ENCODE measurements at regions not wholly inside any gene's neighbourhood (a gene's known extent, or its start where the extent isn't known, plus 50 kb on each side); places are given as distances from the start of the nearest gene placed in this dataset.

DNA sequence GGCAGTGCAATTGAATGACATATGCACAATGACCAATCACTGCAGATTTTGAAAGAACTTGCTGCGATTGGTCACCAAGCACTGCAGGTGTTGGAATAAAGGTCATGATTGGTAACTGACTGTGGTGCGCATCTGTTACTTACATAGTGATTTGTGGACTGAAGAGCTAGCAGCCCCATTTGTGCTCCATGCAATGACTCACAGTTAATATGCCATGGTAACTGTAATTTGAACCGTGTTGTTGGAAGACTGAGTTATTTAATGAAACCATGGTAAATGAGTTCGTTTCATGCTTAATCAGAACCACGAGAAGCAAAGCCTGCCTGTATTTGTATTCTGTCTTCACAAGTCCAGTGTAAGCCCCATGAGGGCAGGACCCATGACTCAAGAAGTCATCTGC lies 220.5 kb downstream of the TJP1 start:
- DNase-seq = no peak

- DNase-seq = no peak
These were observed 222.0 kb downstream of the TJP1 start for GRCh38 chr15:29600262-29600661.

- DNase-seq = no peak
These were observed 226.0 kb downstream of the TJP1 start for GRCh38 chr15:29596266-29596665.

DNA sequence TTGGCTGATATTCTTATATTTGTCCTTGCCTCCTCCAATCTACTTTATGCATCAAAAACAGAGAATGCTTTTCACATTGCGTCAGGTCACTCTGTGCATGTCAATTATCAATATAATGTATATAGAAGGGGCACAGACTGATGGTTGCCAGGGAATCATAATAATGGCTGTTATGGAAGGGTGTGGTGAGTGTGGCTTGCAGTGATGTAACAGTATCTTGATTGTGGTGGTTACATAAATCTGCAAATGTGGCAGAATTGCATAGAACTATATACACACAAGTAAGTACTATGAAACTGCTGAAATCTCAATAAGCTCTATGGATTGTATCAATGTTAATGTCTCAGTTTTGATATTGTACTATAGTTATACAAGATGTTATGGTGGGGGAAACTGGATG lies 228.6 kb downstream of the TJP1 start:
- DNase-seq = no peak

GRCh38 chr15:29593111-29593510 lies 229.2 kb downstream of the TJP1 start:
- DNase-seq = no peak

DNA sequence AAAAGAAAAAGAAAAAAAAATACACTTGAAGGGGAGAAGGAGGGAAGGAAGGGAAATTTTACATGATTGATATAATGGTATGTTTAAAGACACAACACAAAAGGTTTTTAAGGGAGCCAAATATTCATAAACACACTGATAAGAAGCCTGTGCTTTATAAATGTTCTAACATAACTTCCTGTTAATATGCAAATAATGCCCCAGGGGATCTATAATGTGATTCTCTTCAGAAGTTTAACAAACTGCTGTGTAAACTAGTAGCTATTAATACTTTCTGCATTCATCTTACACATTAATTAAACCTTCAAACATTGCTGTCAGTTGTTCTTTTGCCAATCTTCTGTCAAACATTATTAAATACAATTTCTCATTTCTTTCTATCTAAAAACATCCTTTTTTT lies 231.6 kb downstream of the TJP1 start:
- DNase-seq = no peak

DNA sequence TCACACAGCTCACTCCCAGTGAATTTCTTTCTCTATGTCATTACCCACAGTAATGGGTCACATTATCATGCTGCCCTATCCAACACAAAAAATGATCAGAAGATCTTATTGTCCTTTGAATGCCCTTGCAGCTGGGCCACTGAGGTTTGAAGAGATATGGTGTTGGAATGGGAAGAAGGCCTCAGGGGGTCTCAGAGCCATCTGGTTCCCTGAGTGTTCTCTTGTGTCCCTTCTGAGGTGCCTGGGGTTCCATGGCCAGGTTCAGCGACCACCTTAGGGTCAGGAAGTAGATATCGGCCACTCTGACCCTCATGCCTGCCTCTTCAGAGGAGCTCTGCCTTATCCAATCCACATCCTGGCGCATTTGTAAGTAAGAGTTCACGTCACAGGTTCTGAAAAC lies 232.3 kb downstream of the TJP1 start:
- no peak for DNase-seq

DNA sequence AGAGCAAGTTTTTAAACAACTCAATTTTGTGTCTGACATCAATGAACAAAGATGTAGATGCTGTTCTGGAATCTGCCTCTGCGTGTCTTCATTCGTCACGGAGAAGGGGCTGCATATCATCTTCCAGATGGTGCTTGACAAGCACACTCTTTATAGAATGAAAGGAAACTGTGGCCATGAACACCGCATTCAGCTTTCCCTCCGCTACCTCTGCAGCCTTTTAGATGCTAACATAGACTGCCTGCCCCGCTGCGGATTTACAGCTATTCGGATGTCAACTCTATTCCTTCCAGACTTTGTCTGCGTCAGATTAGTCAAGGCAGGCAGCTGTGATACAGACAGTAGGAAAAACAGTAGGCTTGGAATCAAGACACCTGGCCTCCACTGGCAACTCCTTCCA lies 232.9 kb downstream of the TJP1 start:
- no peak for DNase-seq

GRCh38 chr15:29573197-29573838 lies 248.9 kb downstream of the TJP1 start:
- no peak for DNase-seq

- DNase-seq = no peak
These were observed 250.4 kb downstream of the TJP1 start for GRCh38 chr15:29571792-29572431.

DNA sequence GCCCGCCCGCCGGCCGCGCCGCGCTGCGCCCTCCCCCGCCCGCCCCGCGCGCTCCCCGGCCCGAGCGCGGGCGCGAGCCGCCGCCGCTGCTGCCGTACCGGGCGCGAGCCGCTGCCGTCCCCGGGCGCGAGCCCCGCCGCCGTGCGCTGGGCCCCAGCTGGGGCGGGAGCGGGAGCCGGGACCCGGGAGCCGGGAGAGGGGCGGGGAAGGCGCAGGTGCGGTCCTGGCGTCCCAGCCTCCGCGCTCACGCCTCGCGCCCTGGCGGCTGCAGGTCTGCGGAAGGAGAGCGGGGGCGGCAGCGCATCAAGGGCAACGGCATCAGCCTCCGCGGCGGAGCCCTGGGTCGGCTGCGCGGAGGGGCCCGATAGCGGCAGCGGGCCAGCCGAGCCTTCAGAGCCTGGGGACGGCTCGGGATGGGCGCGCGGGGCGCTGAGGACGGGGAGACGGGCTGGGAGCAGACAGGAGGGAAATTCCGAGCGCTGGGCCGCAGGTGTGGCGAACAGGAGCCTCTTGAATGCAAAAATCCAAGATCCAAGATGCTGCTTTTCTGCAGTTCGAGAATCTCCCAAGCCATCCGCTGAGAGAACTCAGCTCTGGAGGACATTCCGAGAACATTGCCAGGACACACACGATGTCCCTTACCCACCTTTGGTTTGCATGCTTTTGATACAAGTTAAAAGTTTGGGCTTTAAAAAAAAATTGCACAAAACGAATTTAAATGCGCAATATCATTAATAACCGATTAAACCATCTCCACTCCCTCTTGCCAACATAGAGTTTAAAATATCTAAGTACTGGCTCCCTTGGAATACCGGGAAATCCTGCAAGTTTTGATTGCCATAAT lies 251.1 kb downstream of the TJP1 start:
- DNase-seq = peak in 1 of 2 experiments; percentile 15

GRCh38 chr15:29570121-29570947 lies 251.9 kb downstream of the TJP1 start:
- DNase-seq = no peak

GRCh38 chr15:29569533-29570092 lies 252.7 kb downstream of the TJP1 start:
- DNase-seq = no peak

- DNase-seq = no peak
These were observed 253.3 kb downstream of the TJP1 start for GRCh38 chr15:29568840-29569532.

GRCh38 chr15:29567336-29567735 lies 254.9 kb downstream of the TJP1 start:
- no peak for DNase-seq

- no peak for DNase-seq
These were observed 255.4 kb downstream of the TJP1 start for GRCh38 chr15:29566914-29567313.

DNA sequence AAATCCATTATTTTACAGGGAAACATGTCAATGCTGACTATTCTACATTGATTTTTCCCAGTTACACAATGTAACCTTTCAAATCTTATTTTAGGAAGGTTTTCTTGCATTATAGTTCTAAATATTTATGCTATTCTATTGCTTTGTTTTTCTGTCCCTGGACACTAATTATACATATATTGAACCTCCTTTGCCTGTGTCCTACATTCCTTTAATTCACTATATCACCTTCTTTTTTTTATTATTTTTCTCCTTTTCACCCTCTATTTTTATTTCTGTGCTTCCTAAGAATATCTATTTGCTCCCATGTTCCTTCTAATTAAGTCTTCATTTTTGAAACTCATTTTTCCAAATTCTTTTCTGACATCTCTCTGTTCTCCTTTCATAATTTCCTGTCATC lies 259.2 kb downstream of the TJP1 start:
- DNase-seq = no peak

- no peak for DNase-seq
These were observed 261.4 kb downstream of the TJP1 start for GRCh38 chr15:29560896-29561295.

DNA sequence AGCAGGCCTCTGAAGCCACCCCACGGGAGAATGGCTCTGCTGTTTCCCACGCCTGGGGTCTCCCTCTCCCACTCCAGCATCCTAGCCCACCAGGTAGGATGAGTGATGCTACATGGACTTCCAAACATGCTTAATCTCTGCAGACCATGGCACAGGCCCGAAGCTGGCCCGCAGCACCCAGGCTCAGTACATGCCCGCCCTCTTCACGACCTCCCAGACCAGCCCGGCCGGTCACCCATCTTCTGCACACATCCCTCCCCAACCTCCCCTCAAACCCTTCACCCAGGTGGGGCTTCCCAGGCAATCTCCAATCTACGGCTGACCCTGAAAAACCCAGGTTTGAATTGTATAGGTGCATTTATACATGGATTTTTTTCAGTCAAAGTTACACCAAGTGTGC lies 264.0 kb downstream of the TJP1 start:
- DNase-seq = no peak

GRCh38 chr15:29557171-29557570 lies 265.1 kb downstream of the TJP1 start:
- DNase-seq = no peak

DNA sequence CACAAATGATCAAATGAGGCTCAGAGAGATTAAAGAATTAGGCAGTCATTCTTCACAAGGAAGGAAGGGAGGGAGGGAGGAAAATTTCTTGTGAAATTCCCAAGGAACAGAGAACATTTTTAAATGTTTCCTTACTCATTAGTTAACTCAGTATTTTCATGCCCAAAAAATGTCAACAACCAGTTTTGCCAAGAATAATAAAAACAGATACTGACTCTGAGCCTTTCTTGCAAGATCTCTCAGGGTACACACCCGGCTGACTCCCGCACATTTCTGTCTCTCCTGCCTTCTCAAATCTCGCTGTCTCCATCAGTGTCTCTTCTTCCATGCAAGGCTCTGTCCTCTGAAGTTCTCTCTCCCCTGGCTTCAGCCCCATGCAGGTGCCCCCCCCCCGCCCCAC lies 265.9 kb downstream of the TJP1 start:
- DNase-seq = no peak

DNA sequence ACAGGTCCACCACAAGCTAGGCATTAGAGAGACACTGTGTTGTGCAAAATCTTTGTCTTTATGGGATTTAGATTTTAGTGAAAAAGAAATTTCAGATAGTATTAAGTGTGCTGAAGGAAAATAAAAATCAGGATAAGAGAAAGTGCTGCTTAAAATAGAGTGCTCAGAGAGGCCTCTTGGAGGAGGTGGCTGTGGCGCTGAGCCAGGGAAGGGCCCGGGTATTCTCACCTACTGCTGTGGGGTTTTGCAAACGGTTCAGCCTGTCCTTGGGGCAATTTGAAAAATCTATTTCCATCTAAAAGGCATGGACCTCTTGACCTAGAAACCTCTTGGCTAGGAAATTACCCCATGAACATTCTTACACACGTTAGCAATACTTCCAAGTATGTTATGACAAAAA lies 267.7 kb downstream of the TJP1 start:
- DNase-seq = no peak

Data from activated CD4-positive, alpha-beta T cell treated with anti-CD3 and anti-CD28 coated beads, Interleukin-2, amount 50 U/mL, for 48 hours (primary cell).